Loucy (cell line): ENCODE measurements at regions not wholly inside any gene's neighbourhood (a gene's known extent, or its start where the extent isn't known, plus 50 kb on each side); places are given as distances from the start of the nearest gene placed in this dataset.

ENCODE experiments used
- H2AFZ ChIP-seq: fragments of 200-600 bp; sonication (generic); 2 replicates; pipeline ENCODE4 v1.6.0; 2016; ENCODE audit warnings: antibody characterized with exemption, mild to moderate bottlenecking, low read length, moderate library complexity
- H3F3A ChIP-seq: fragments of 200-600 bp; 2 replicates; pipeline ENCODE4 v1.6.0; 2016; ENCODE audit warnings: antibody characterized with exemption, low read depth, mild to moderate bottlenecking
- H3K27me3 ChIP-seq: fragments of 200-600 bp; sonication (generic); 2 replicates; pipeline ENCODE4 v1.6.1; 2014; ENCODE audit warnings: low read length, mild to moderate bottlenecking; ENCODE audit not compliant: insufficient read depth, poor library complexity, severe bottlenecking
- H3K36me3 ChIP-seq: fragments of 200-600 bp; sonication (generic); 2 replicates; pipeline ENCODE4 v1.6.1; 2016; ENCODE audit warnings: low read length; ENCODE audit not compliant: insufficient read depth
- H3K4me1 ChIP-seq: fragments of 200-600 bp; sonication (generic); 2 replicates; pipeline ENCODE4 v1.5.1; 2014; ENCODE audit warnings: low read length, mild to moderate bottlenecking; ENCODE audit not compliant: insufficient read depth, poor library complexity, severe bottlenecking
- H3K4me2 ChIP-seq: fragments of 200-600 bp; sonication (generic); 2 replicates; pipeline ENCODE4 v1.6.0; 2014; ENCODE audit warnings: antibody characterized with exemption, low read length, low read depth, mild to moderate bottlenecking; ENCODE audit not compliant: poor library complexity, severe bottlenecking
- H3K4me3 ChIP-seq: fragments of 200-600 bp; sonication (generic); 2 replicates; pipeline ENCODE4 v1.5.1; 2014; ENCODE audit warnings: low read length, mild to moderate bottlenecking, mixed read lengths; ENCODE audit not compliant: poor library complexity, severe bottlenecking
- H3K79me2 ChIP-seq: fragments of 200-600 bp; sonication (generic); 2 replicates; pipeline ENCODE4 v1.6.1; 2014; ENCODE audit warnings: low read length; ENCODE audit not compliant: insufficient read depth
- H3K9ac ChIP-seq: fragments of 200-600 bp; sonication (generic); 2 replicates; pipeline ENCODE4 v1.6.0; 2014; ENCODE audit warnings: mild to moderate bottlenecking, low read depth, low read length, moderate library complexity; ENCODE audit not compliant: poor library complexity, severe bottlenecking
- H3K9me2 ChIP-seq: fragments of 200-600 bp; sonication (generic); replicated peaks from 2 replicates; pipeline ENCODE4 v1.6.1; 2016; ENCODE audit warnings: low read depth, low read length, mixed read lengths
- H3K9me3 ChIP-seq: fragments of 200-600 bp; sonication (generic); 2 replicates; pipeline ENCODE4 v1.6.1; 2014; ENCODE audit warnings: mild to moderate bottlenecking, antibody characterized with exemption, low read length, low read depth; ENCODE audit not compliant: insufficient read depth
- H4K20me1 ChIP-seq: fragments of 200-600 bp; sonication (generic); 2 replicates; pipeline ENCODE4 v1.6.0; 2014; ENCODE audit warnings: antibody characterized with exemption, low read length, mild to moderate bottlenecking; ENCODE audit not compliant: insufficient read depth, poor library complexity, severe bottlenecking
- EZH2phosphoT487 ChIP-seq: fragments of 200-600 bp; IDR thresholded peaks from 2 replicates; pipeline ENCODE4 v1.6.1; 2018; ENCODE audit warnings: antibody characterized with exemption, mild to moderate bottlenecking, moderate library complexity, borderline replicate concordance
- TF ChIP-seq, protein P1 (sequence below): fragments of 200-600 bp; sonication (generic); conservative IDR thresholded peaks from 2 replicates; pipeline ENCODE4 v1.5.1; 2014; ENCODE audit warnings: mild to moderate bottlenecking, antibody characterized with exemption, low read length

- Histone ChIP-seq H3F3A (no peaks in the 10 kb centered on the region), H3K27me3 (no peaks in the 10 kb centered on the region), H3K4me3 (no peak overlapping the region), H3K9ac (no peak overlapping the region), H3K4me2 (no peak overlapping the region), H4K20me1 (no peaks in the 10 kb centered on the region), H3K9me3 (peaks cover 22% of the 10 kb centered on the region; the same call in 1 of the 2 replicates), H3K36me3 (no peaks in the 10 kb centered on the region), H3K4me1 (no peaks in the 10 kb centered on the region), H2AFZ (no peak overlapping the region), H3K9me2 (no peaks in the 10 kb centered on the region), H3K79me2 (no peaks in the 10 kb centered on the region)
- TF ChIP-seq EZH2phosphoT487 = no peak
- TF ChIP-seq, protein P1, sequence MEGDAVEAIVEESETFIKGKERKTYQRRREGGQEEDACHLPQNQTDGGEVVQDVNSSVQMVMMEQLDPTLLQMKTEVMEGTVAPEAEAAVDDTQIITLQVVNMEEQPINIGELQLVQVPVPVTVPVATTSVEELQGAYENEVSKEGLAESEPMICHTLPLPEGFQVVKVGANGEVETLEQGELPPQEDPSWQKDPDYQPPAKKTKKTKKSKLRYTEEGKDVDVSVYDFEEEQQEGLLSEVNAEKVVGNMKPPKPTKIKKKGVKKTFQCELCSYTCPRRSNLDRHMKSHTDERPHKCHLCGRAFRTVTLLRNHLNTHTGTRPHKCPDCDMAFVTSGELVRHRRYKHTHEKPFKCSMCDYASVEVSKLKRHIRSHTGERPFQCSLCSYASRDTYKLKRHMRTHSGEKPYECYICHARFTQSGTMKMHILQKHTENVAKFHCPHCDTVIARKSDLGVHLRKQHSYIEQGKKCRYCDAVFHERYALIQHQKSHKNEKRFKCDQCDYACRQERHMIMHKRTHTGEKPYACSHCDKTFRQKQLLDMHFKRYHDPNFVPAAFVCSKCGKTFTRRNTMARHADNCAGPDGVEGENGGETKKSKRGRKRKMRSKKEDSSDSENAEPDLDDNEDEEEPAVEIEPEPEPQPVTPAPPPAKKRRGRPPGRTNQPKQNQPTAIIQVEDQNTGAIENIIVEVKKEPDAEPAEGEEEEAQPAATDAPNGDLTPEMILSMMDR = no peak
Observed at GRCh38 chr6:168863467-168863866, 390.2 kb downstream of the THBS2 start.

DNA sequence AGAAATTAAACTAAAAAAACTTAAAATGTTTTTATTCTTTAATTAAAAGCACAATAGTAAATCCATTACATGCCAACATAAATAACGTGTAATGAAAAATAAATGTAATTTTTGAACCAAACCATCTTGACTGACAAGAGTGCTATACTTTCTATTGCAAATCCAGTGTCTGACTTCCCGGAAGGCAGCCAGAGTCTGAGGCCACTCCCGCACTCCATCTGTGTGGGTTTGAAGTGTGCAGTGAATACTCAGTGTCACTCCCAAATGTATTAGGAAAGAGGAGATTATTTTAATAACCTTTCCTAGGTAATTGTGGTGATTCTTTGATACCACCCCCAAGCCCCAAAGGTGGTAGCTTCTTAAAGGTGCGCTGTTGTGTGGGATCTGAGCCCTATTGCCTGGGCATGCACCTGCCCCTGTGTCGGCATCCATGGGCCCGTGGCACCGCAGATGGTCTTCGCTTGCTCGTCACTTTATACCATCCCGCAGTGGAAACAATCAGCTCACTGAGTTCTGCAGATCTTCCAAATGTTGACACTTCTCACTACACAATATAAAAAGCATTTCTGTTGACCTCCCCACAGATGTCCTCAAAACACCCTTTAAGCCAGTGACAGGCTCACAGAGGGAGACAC, 391.2 kb downstream of the THBS2 start:
- Histone ChIP-seq H4K20me1 (no peaks in the 10 kb centered on the region), H3F3A (no peaks in the 10 kb centered on the region), H3K79me2 (no peaks in the 10 kb centered on the region), H3K4me1 (no peaks in the 10 kb centered on the region), H3K9me3 (peaks cover 15% of the 10 kb centered on the region; the same call in 1 of the 2 replicates), H2AFZ (no peak overlapping the region), H3K9ac (no peak overlapping the region), H3K27me3 (no peaks in the 10 kb centered on the region), H3K9me2 (no peaks in the 10 kb centered on the region), H3K36me3 (no peaks in the 10 kb centered on the region), H3K4me2 (no peak overlapping the region), H3K4me3 (no peak overlapping the region)
- TF ChIP-seq, protein P1 = no peak
- no peak for TF ChIP-seq EZH2phosphoT487

DNA sequence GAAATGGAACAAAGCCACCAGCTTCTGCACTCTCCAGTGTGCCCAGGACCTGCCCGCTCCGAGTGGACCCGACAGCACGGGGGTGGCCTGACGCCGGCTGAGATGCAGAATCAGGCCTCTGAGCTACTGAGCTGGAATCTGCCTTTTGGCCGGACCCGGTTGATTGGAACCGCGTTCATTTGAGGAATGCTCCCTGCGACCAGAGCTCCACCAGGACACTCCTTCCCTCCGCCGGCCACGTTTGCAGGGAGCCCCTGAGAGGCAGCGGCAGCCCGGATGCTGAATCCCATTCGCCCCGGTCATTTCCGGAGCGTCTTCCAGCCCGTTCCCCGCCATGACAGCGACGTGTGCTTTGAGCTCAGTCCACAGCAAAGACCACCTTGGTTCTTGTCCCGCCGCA, 392.7 kb downstream of the THBS2 start:
- Histone ChIP-seq H3K4me1 (no peaks in the 10 kb centered on the region), H3K9ac (no peak overlapping the region), H4K20me1 (no peaks in the 10 kb centered on the region), H3K79me2 (no peaks in the 10 kb centered on the region), H3K27me3 (no peaks in the 10 kb centered on the region), H3K9me3 (peaks cover 15% of the 10 kb centered on the region; the same call in 1 of the 2 replicates), H2AFZ (no peak overlapping the region), H3F3A (no peaks in the 10 kb centered on the region), H3K36me3 (no peaks in the 10 kb centered on the region), H3K9me2 (no peaks in the 10 kb centered on the region), H3K4me3 (no peak overlapping the region), H3K4me2 (no peak overlapping the region)
- TF ChIP-seq, protein P1 = no peak
